A673 (cell line): ENCODE measurements at regions not wholly inside any gene's neighbourhood (a gene's known extent, or its start where the extent isn't known, plus 50 kb on each side); places are given as distances from the start of the nearest gene placed in this dataset.

Source experiments
- BruUV-seq: library from RNA; stranded (reverse); fragments of 400-500 nt; replicated peaks from 2 replicates; lab custom pipeline; 2021; lab: Mats Ljungman, UMichigan
- CTCF ChIA-PET: fragments of 300-600 bp; sonication (Branson Sonifier 250); formaldehyde crosslinking; loops from one replicate; lab custom pipeline; 2022; ENCODE audit warnings: antibody characterized with exemption; lab: Charles Lee
- POLR2A ChIA-PET: fragments of 300-600 bp; sonication (Branson Sonifier 250); formaldehyde crosslinking; loops from one replicate; lab custom pipeline; 2022; ENCODE audit warnings: antibody characterized with exemption; ENCODE audit not compliant: low non-redundant PET; lab: Charles Lee
- DNase-seq: peaks from one replicate; pipeline ENCODE4 v3.0.0-alpha.2; 2015; ENCODE audit warnings: low spot score
- H3K27ac ChIP-seq: fragments of 200-600 bp; sonication (generic); 2 replicates; pipeline ENCODE4 v1.5.1; 2016; ENCODE audit warnings: mixed run types, low read depth, mild to moderate bottlenecking, mixed read lengths, antibody characterized with exemption, low read length; ENCODE audit not compliant: poor library complexity, severe bottlenecking
- H3K27me3 ChIP-seq: fragments of 200-600 bp; sonication (generic); replicated peaks from 2 replicates; pipeline ENCODE4 v1.6.1; 2017; ENCODE audit warnings: mixed run types, low read depth, mild to moderate bottlenecking, mixed read lengths, antibody characterized with exemption, low read length; ENCODE audit not compliant: insufficient read depth, poor library complexity
- H3K36me3 ChIP-seq: fragments of 200-600 bp; sonication (generic); 2 replicates; pipeline ENCODE4 v1.6.1; 2016; ENCODE audit warnings: mixed run types, mild to moderate bottlenecking, mixed read lengths, antibody characterized with exemption, low read length; ENCODE audit not compliant: insufficient read depth, poor library complexity, severe bottlenecking
- H3K4me1 ChIP-seq: fragments of 200-600 bp; sonication (generic); 2 replicates; pipeline ENCODE4 v1.6.1; 2017; ENCODE audit warnings: mixed run types, mild to moderate bottlenecking, mixed read lengths, antibody characterized with exemption, low read length; ENCODE audit not compliant: insufficient read depth, poor library complexity, severe bottlenecking
- H3K4me3 ChIP-seq: fragments of 200-600 bp; sonication (generic); 2 replicates; pipeline ENCODE4 v1.5.1; 2016; ENCODE audit warnings: low read depth, mixed run types, mild to moderate bottlenecking, mixed read lengths, low read length; ENCODE audit not compliant: poor library complexity, severe bottlenecking
- H3K9me3 ChIP-seq: fragments of 200-600 bp; sonication (generic); 2 replicates; pipeline ENCODE4 v1.6.1; 2016; ENCODE audit warnings: mixed run types, low read depth, mild to moderate bottlenecking, mixed read lengths, antibody characterized with exemption, low read length; ENCODE audit not compliant: poor library complexity, severe bottlenecking
- EZH2 ChIP-seq: fragments of 200-600 bp; sonication (generic); IDR thresholded peaks from 2 replicates; pipeline ENCODE4 v1.6.1; 2017; ENCODE audit warnings: borderline replicate concordance, low read depth, mild to moderate bottlenecking, mixed read lengths, antibody characterized with exemption, low read length; ENCODE audit not compliant: poor library complexity, severe bottlenecking
- intact Hi-C: fragments of 100-400 bp; cut with micrococcal nuclease; formaldehyde crosslinking; loops from one replicate; pipeline ENCODE4 v1.10.0; 2022; ENCODE audit not compliant: unreplicated experiment
- TF ChIP-seq, protein P1 (sequence below): fragments of 300-800, 200-600 bp; sonication (generic); conservative IDR thresholded peaks from 2 replicates; pipeline ENCODE4 v1.5.1; 2017; ENCODE audit warnings: low read depth, mild to moderate bottlenecking, antibody characterized with exemption, low read length, moderate library complexity, mixed read lengths

DNA sequence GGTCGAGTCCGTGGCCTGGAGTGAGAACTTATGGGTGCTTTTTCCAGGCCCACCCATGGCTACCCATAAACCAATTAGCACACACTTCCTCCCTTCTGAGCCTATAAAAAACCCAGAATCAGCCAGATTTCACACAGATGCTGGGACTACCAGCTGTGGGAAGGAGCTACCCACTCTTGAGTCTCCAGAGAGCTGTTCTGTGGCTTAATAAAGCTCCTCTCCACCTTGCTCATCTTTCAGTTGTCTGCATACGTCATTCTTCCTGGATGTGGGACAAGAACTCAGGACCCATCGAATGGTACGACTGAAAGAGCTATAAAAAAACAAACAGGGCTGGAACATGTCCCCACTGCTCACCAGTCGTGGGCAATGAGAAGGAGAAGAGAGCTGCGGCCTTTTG lies 555.4 kb upstream of the CCDC54 start:
- ChIA-PET POLR2A (no interaction called here), CTCF (no interaction called here)

DNA sequence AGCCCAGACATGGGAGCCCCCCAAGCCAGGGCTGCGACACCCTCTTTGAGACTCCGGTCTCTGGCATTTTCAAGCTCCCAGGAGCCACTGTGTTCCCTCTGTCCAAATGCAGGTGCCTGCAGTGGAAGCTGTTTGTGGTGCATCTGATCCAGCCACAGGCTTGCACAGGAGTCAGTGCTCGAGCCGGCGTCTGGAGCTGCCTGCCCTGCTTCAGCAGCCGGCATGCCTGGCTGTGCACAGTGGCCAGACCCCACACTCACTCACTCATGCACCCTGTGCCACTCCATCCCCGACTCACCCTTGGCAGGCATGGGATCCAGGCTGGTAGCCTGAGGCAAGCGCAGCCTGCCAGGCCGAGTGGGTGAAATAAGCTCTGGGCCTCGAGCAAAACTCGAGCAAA lies 555.0 kb upstream of the CCDC54 start:
- intact Hi-C loops: loop anchor here (10.0 kb wide), 1 partner anchor 243 kb away; no protein-coding TSS in a partner anchor
- DNase-seq: no peak
- no peaks in the 10 kb centered on the region for H3K36me3 ChIP-seq
- CTCF ChIA-PET: no interaction called here
- BruUV-seq: no TSS peak
- TF ChIP-seq, protein P1, sequence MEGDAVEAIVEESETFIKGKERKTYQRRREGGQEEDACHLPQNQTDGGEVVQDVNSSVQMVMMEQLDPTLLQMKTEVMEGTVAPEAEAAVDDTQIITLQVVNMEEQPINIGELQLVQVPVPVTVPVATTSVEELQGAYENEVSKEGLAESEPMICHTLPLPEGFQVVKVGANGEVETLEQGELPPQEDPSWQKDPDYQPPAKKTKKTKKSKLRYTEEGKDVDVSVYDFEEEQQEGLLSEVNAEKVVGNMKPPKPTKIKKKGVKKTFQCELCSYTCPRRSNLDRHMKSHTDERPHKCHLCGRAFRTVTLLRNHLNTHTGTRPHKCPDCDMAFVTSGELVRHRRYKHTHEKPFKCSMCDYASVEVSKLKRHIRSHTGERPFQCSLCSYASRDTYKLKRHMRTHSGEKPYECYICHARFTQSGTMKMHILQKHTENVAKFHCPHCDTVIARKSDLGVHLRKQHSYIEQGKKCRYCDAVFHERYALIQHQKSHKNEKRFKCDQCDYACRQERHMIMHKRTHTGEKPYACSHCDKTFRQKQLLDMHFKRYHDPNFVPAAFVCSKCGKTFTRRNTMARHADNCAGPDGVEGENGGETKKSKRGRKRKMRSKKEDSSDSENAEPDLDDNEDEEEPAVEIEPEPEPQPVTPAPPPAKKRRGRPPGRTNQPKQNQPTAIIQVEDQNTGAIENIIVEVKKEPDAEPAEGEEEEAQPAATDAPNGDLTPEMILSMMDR: no peak
- TF ChIP-seq EZH2: no peak
- H3K9me3 ChIP-seq: no peaks in the 10 kb centered on the region
- H3K27me3 ChIP-seq: no peaks in the 10 kb centered on the region
- H3K4me3 ChIP-seq: no peak overlapping the region
- H3K27ac ChIP-seq: no peak overlapping the region
- POLR2A ChIA-PET: no interaction called here
- H3K4me1 ChIP-seq: peaks cover 23% of the 10 kb centered on the region

More for the DNA sequence above, 555.4 kb upstream of the CCDC54 start:
- Histone ChIP-seq H3K36me3 (no peaks in the 10 kb centered on the region), H3K9me3 (no peaks in the 10 kb centered on the region), H3K27me3 (no peaks in the 10 kb centered on the region), H3K4me1 (peaks cover 19% of the 10 kb centered on the region), H3K4me3 (no peak overlapping the region), H3K27ac (no peak overlapping the region)
- DNase-seq: no peak
- no peak for TF ChIP-seq EZH2
- TF ChIP-seq, protein P1: no peak
- intact Hi-C loops: loop anchor here (10.0 kb wide), 1 partner anchor 243 kb away; no protein-coding TSS in a partner anchor
- BruUV-seq: no TSS peak

DNA sequence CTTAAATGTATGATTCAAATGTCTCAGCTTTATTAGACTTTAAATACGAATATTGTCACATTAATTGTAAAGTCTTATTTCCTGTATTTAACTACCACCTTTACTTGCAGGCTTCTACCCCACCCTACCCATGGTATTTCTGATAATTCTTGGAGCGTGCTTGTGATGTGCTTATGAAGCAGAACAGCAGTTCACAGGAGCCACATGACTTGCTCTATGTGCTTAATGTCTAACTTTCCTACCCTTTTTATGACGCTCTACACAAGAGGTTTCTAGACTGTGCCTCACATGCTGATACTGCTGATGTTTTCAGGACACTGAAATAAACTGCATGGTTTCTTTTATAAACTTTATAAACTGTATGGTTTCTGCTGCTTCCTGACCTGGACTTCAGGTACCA lies 553.5 kb upstream of the CCDC54 start:
- TF ChIP-seq EZH2: no peak
- TF ChIP-seq, protein P1: no peak
- intact Hi-C loops: loop anchor here (10.0 kb wide), 1 partner anchor 241 kb away; no protein-coding TSS in a partner anchor
- H3K4me1 ChIP-seq: peaks cover 34% of the 10 kb centered on the region
- POLR2A ChIA-PET: no interaction called here
- CTCF ChIA-PET: no interaction called here
- H3K36me3 ChIP-seq: no peaks in the 10 kb centered on the region
- DNase-seq: no peak
- no peaks in the 10 kb centered on the region for H3K27me3 ChIP-seq
- no TSS peak for BruUV-seq
- H3K27ac ChIP-seq: no peak overlapping the region
- no peaks in the 10 kb centered on the region for H3K9me3 ChIP-seq
- H3K4me3 ChIP-seq: no peak overlapping the region
